Hepatocyte (in vitro differentiated cells): ENCODE measurements at regions not wholly inside any gene's neighbourhood (a gene's known extent, or its start where the extent isn't known, plus 50 kb on each side); places are given as distances from the start of the nearest gene placed in this dataset.

ENCODE experiments used
- DNase-seq: peaks from one replicate; pipeline ENCODE4 v3.0.0-alpha.2; 2016; ENCODE audit warnings: low spot score
- H2AFZ ChIP-seq: fragments of 200-600 bp; sonication (generic); 2 replicates; pipeline ENCODE4 v1.6.0; 2016; ENCODE audit warnings: antibody characterized with exemption, mild to moderate bottlenecking
- H3K27ac ChIP-seq: fragments of 200-600 bp; sonication (generic); 2 replicates; pipeline ENCODE4 v1.5.1; 2016; ENCODE audit warnings: mild to moderate bottlenecking
- H3K27me3 ChIP-seq: fragments of 200-600 bp; sonication (generic); 2 replicates; pipeline ENCODE4 v1.6.1; 2016
- H3K36me3 ChIP-seq: fragments of 200-600 bp; sonication (generic); replicated peaks from 2 replicates; pipeline ENCODE4 v1.5.1; 2016; ENCODE audit warnings: low read depth; ENCODE audit not compliant: insufficient read depth
- H3K4me1 ChIP-seq: fragments of 200-600 bp; sonication (generic); 2 replicates; pipeline ENCODE4 v1.5.1; 2016; ENCODE audit warnings: mild to moderate bottlenecking, moderate library complexity; ENCODE audit not compliant: insufficient read depth
- H3K4me2 ChIP-seq: fragments of 200-600 bp; sonication (generic); 2 replicates; pipeline ENCODE4 v1.6.0; 2016
- H3K4me3 ChIP-seq: fragments of 200-600 bp; sonication (generic); 2 replicates; pipeline ENCODE4 v1.5.1; 2016; ENCODE audit warnings: mild to moderate bottlenecking
- H3K79me2 ChIP-seq: fragments of 200-600 bp; sonication (generic); 2 replicates; pipeline ENCODE4 v1.6.0; 2017; ENCODE audit warnings: mild to moderate bottlenecking
- H3K9me2 ChIP-seq: fragments of 200-600 bp; sonication (generic); replicated peaks from 2 replicates; pipeline ENCODE4 v1.6.0; 2017; ENCODE audit warnings: mild to moderate bottlenecking; ENCODE audit not compliant: insufficient read depth
- H3K9me3 ChIP-seq: fragments of 200-600 bp; sonication (generic); 2 replicates; pipeline ENCODE4 v1.5.1; 2016; ENCODE audit warnings: low read depth, mild to moderate bottlenecking
- H4K20me1 ChIP-seq: fragments of 200-600 bp; sonication (generic); 2 replicates; pipeline ENCODE4 v1.6.0; 2016; ENCODE audit warnings: mild to moderate bottlenecking; ENCODE audit not compliant: insufficient read depth, poor library complexity, severe bottlenecking
- EZH2 ChIP-seq: fragments of 200-600 bp; sonication (generic); IDR thresholded peaks from 2 replicates; pipeline ENCODE4 v1.6.1; 2016; ENCODE audit warnings: antibody characterized with exemption, mild to moderate bottlenecking, borderline replicate concordance
- EZH2phosphoT487 ChIP-seq: fragments of 200-600 bp; sonication (generic); IDR thresholded peaks from one replicate; pipeline ENCODE4 v1.6.1; 2018; ENCODE audit warnings: antibody characterized with exemption, mild to moderate bottlenecking, low read depth, moderate library complexity; ENCODE audit not compliant: unreplicated experiment, severe bottlenecking
- WGBS: methylation state at CpG from one replicate; pipeline ENCODE4 v1.1.6; 2016; ENCODE audit warnings: low lambda C conversion rate; ENCODE audit errors: missing lambda C conversion rate; 5-methylcytosine and 5-hydroxymethylcytosine counted together
- TF ChIP-seq, protein P1 (sequence below): fragments of 200-600 bp; sonication (generic); IDR thresholded peaks from 2 replicates; pipeline ENCODE4 v1.5.1; 2016; ENCODE audit warnings: antibody characterized with exemption, mild to moderate bottlenecking; ENCODE audit not compliant: poor library complexity

DNA sequence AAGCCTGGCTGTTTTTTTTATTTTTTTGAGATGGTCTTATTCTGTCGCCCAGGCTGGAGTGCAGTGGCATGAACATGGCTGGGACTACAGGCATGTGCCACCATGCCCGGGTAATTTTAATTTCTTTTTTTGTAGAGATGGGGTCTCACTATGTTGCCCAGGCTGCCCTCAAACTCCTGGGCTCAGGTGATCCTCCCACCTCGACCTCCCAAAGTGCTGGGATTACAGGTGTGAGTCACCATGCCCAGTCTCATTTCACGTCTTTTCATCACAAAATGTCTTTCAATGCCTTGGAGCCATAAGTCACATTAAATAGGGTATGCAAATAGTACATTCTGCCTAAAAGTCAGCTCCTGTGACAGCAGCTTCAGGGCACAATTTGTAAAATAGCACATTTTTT is 52.8 kb downstream of the SOX2 start:
- Histone ChIP-seq H3K4me2 (no peak overlapping the region), H3K9me3 (no peaks in the 10 kb centered on the region), H3K4me3 (no peak overlapping the region), H3K36me3 (no peaks in the 10 kb centered on the region), H3K4me1 (no peaks in the 10 kb centered on the region), H3K27ac (no peak overlapping the region), H2AFZ (no peak overlapping the region), H4K20me1 (no peaks in the 10 kb centered on the region), H3K79me2 (no peaks in the 10 kb centered on the region), H3K27me3 (no peaks in the 10 kb centered on the region), H3K9me2 (no peaks in the 10 kb centered on the region)
- no peak for TF ChIP-seq EZH2phosphoT487
- no peak for TF ChIP-seq EZH2
- TF ChIP-seq, protein P1, sequence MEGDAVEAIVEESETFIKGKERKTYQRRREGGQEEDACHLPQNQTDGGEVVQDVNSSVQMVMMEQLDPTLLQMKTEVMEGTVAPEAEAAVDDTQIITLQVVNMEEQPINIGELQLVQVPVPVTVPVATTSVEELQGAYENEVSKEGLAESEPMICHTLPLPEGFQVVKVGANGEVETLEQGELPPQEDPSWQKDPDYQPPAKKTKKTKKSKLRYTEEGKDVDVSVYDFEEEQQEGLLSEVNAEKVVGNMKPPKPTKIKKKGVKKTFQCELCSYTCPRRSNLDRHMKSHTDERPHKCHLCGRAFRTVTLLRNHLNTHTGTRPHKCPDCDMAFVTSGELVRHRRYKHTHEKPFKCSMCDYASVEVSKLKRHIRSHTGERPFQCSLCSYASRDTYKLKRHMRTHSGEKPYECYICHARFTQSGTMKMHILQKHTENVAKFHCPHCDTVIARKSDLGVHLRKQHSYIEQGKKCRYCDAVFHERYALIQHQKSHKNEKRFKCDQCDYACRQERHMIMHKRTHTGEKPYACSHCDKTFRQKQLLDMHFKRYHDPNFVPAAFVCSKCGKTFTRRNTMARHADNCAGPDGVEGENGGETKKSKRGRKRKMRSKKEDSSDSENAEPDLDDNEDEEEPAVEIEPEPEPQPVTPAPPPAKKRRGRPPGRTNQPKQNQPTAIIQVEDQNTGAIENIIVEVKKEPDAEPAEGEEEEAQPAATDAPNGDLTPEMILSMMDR = no peak
- DNase-seq = no peak
- WGBS = 89% methylated on average over 4 of the region's 4 CpGs

DNA sequence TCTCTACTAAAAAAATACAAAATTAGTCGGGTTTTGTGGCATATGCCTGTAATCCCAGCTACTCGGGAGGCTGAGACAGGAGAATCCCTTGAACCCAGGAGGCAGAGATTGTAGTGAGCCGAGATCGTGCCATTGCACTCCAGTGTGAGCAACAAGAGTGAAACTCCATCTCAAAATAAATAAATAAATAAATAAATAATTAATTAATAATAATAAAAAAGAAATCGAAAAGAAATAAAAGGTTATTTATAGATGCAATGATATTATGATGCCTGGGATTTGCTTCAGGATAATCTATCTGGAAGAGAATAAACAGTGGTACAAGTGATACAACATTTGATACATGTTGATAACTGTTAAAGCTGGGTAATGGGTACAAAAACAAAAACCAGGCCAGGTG is 58.6 kb downstream of the SOX2 start:
- 96% methylated on average over 5 of the region's 5 CpGs for WGBS
- Histone ChIP-seq H3K4me1 (no peaks in the 10 kb centered on the region), H4K20me1 (no peaks in the 10 kb centered on the region), H3K9me2 (no peaks in the 10 kb centered on the region), H3K36me3 (no peaks in the 10 kb centered on the region), H3K27me3 (no peaks in the 10 kb centered on the region), H3K27ac (no peak overlapping the region), H3K79me2 (no peaks in the 10 kb centered on the region), H3K4me3 (no peak overlapping the region), H3K4me2 (no peak overlapping the region), H3K9me3 (no peaks in the 10 kb centered on the region), H2AFZ (no peak overlapping the region)
- TF ChIP-seq, protein P1 = no peak
- TF ChIP-seq EZH2 = no peak
- no peak for TF ChIP-seq EZH2phosphoT487
- DNase-seq = no peak

DNA sequence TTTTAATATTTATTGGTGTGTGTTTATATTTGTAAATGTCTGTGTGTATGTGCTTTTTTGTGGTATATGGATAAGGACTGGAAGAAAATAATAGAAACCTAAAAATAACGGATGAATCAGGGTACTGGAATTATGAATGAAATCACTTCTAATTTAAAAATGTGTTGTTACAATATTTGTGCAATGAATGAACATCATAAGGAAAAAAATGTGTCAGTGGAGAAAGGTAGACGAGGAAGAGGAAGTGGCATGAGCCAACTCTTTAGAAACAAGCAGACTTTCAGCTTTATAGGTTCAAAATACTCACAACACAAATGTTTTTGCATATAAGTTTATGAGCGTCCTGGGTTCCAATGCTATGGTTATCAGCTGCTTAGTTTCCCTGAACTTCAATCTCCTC is 59.4 kb downstream of the SOX2 start:
- Histone ChIP-seq H3K9me3 (no peaks in the 10 kb centered on the region), H3K9me2 (no peaks in the 10 kb centered on the region), H3K27me3 (no peaks in the 10 kb centered on the region), H3K4me1 (no peaks in the 10 kb centered on the region), H2AFZ (no peak overlapping the region), H3K4me2 (no peak overlapping the region), H3K4me3 (no peak overlapping the region), H3K27ac (no peak overlapping the region), H3K36me3 (no peaks in the 10 kb centered on the region), H4K20me1 (no peaks in the 10 kb centered on the region), H3K79me2 (no peaks in the 10 kb centered on the region)
- 80% methylated on average over 3 of the region's 3 CpGs for WGBS
- TF ChIP-seq EZH2phosphoT487 = no peak
- TF ChIP-seq, protein P1 = no peak
- no peak for TF ChIP-seq EZH2
- no peak for DNase-seq

DNA sequence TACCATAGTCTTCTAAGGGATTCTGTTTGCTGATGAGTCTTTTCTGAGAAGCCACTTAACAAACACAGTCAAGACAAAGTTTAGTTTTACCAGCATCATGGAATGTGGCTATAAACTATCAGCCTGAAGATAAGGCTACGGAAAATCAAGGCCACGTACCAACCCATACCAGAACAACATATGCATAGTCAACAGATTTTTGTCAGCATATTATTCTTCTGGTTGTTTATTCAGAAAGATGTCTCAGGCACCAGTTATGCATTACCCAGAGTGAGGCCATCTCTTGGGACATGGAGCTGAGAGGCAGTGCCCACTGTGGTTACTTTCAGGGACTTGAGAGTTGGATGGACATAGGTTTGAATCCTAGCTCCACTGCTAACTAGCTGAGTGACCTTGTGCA is 60.4 kb downstream of the SOX2 start:
- Histone ChIP-seq H3K9me3 (no peaks in the 10 kb centered on the region), H2AFZ (no peak overlapping the region), H3K4me1 (no peaks in the 10 kb centered on the region), H4K20me1 (no peaks in the 10 kb centered on the region), H3K27me3 (no peaks in the 10 kb centered on the region), H3K4me2 (no peak overlapping the region), H3K79me2 (no peaks in the 10 kb centered on the region), H3K4me3 (no peak overlapping the region), H3K9me2 (no peaks in the 10 kb centered on the region), H3K27ac (no peak overlapping the region), H3K36me3 (no peaks in the 10 kb centered on the region)
- 32% methylated on average over 2 of the region's 2 CpGs for WGBS
- TF ChIP-seq, protein P1 = no peak
- no peak for TF ChIP-seq EZH2phosphoT487
- TF ChIP-seq EZH2 = no peak
- no peak for DNase-seq
